Keratinocyte (primary cell): ENCODE measurements at regions not wholly inside any gene's neighbourhood (a gene's known extent, or its start where the extent isn't known, plus 50 kb on each side); places are given as distances from the start of the nearest gene placed in this dataset.

Experiments used
- DNase-seq: peaks from one replicate; pipeline ENCODE4 v3.0.0-alpha.2; 2011; ENCODE audit warnings: low read depth, missing footprints, low spot score
- FAIRE-seq: peaks from 2 replicates; lab custom pipeline; 2011; peaks lifted over from hg19 to GRCh38; lab: Jason Lieb, UNC
- H2AFZ ChIP-seq: 2 replicates; pipeline ENCODE4 v1.6.0; 2012; ENCODE audit warnings: low read length, control low read depth, inconsistent platforms; ENCODE audit not compliant: control insufficient read depth
- H3K27ac ChIP-seq: 2 replicates; pipeline ENCODE4 v1.5.1; 2011; ENCODE audit warnings: low read length; ENCODE audit not compliant: control insufficient read depth, insufficient read depth
- H3K27me3 ChIP-seq: 3 replicates; pipeline ENCODE4 v1.6.0; 2011; ENCODE audit warnings: low read length; ENCODE audit not compliant: control insufficient read depth, insufficient read depth; ENCODE audit errors: extremely low read depth
- H3K36me3 ChIP-seq, 2 experiments: 2 replicates in 1 of 2; 3 replicates in 1 of 2; pipeline ENCODE4 v1.5.1; 2011; ENCODE audit warnings: low read length in 2 of 2, mild to moderate bottlenecking in 1 of 2; ENCODE audit not compliant: control insufficient read depth in 2 of 2, insufficient read depth in 2 of 2; ENCODE audit errors: extremely low read depth in 1 of 2
- H3K4me1 ChIP-seq: 3 replicates; pipeline ENCODE4 v1.5.1; 2011; ENCODE audit warnings: low read length; ENCODE audit not compliant: control insufficient read depth, insufficient read depth; ENCODE audit errors: extremely low read depth
- H3K4me2 ChIP-seq: 3 replicates; pipeline ENCODE4 v1.6.0; 2011; ENCODE audit warnings: low read depth, low read length; ENCODE audit not compliant: control insufficient read depth, insufficient read depth; ENCODE audit errors: extremely low read depth
- H3K4me3 ChIP-seq, 3 experiments: fragments of 200-600 bp in 1 of 3; sonication (generic) in 1 of 3; 2 replicates in 2 of 3; 3 replicates in 1 of 3; pipeline ENCODE4 v1.5.1; 2011 to 2016; ENCODE audit warnings: low read length in 3 of 3, mild to moderate bottlenecking in 3 of 3, control low read depth in 2 of 3, inconsistent platforms in 1 of 3, low read depth in 1 of 3, mixed read lengths in 1 of 3, mixed run types in 1 of 3, moderate library complexity in 1 of 3; ENCODE audit not compliant: control insufficient read depth in 2 of 3, insufficient read depth in 2 of 3; ENCODE audit errors: extremely low read depth in 1 of 3
- H3K79me2 ChIP-seq: 2 replicates; pipeline ENCODE4 v1.6.0; 2012; ENCODE audit warnings: low read length; ENCODE audit not compliant: control insufficient read depth, insufficient read depth
- H3K9ac ChIP-seq: 3 replicates; pipeline ENCODE4 v1.6.0; 2011; ENCODE audit warnings: low read length; ENCODE audit not compliant: control insufficient read depth, insufficient read depth; ENCODE audit errors: extremely low read depth
- H3K9me1 ChIP-seq: 3 replicates; pipeline ENCODE4 v1.6.0; 2011; ENCODE audit warnings: low read length; ENCODE audit not compliant: control insufficient read depth, insufficient read depth; ENCODE audit errors: extremely low read depth
- H3K9me3 ChIP-seq: 2 replicates; pipeline ENCODE4 v1.5.1; 2012; ENCODE audit warnings: low read depth, low read length; ENCODE audit not compliant: control insufficient read depth
- H4K20me1 ChIP-seq: 3 replicates; pipeline ENCODE4 v1.6.0; 2011; ENCODE audit warnings: low read length; ENCODE audit not compliant: control insufficient read depth, insufficient read depth; ENCODE audit errors: extremely low read depth
- CTCF ChIP-seq, 3 experiments: IDR thresholded peaks in 1 of 3; conservative IDR thresholded peaks in 1 of 3; optimal IDR thresholded peaks in 1 of 3; 2 replicates in 2 of 3; 3 replicates in 1 of 3; pipeline versions ENCODE3 to v1.5.1; 2011; ENCODE audit warnings: low read length in 3 of 3, mild to moderate bottlenecking in 3 of 3, moderate library complexity in 2 of 3, control low read depth in 1 of 3, inconsistent platforms in 1 of 3; ENCODE audit not compliant: insufficient read depth in 2 of 3; ENCODE audit errors: extremely low read depth in 1 of 3
- EZH2 ChIP-seq: IDR thresholded peaks from one replicate; pipeline ENCODE4 v1.6.1; 2012; ENCODE audit warnings: inconsistent platforms, mild to moderate bottlenecking, low read length, moderate library complexity
- dilution Hi-C: fragments of 300-500 bp; cut with MboI; formaldehyde crosslinking; loops from one replicate; pipeline ENCODE4 v1.7.0; 2020; ENCODE audit warnings: low sequenced_read_pairs; ENCODE audit not compliant: extremely low pct_ligation_motif_present

- TF ChIP-seq EZH2 (no peak), CTCF (optimal IDR thresholded peaks at IDR 0.05 in 1 of 3, IDR thresholded peaks at IDR 0.05 in 1 of 3, conservative IDR thresholded peaks at IDR 0.05 in 1 of 3; ENCODE audit: extremely low read depth in 1 of 3, insufficient read depth in 2 of 3, low read length in 3 of 3) (no peak)
- no peak overlapping the region for H3K4me3 ChIP-seq
- dilution Hi-C loops, result no loop called here
Observed at GRCh38 chr6:18985996-18986395, 598.8 kb downstream of the RNF144B start.

GRCh38 chr6:18988636-18989035 lies 601.5 kb downstream of the RNF144B start:
- H3K4me3 ChIP-seq, result no peak overlapping the region
- no peaks in the 10 kb centered on the region for H3K36me3 ChIP-seq
- no peaks in the 10 kb centered on the region for H4K20me1 ChIP-seq
- H3K27me3 ChIP-seq, result no peaks in the 10 kb centered on the region
- H3K79me2 ChIP-seq, result no peaks in the 10 kb centered on the region
- no peak overlapping the region for H3K4me2 ChIP-seq
- dilution Hi-C loops, result no loop called here
- H3K9me3 ChIP-seq, result no peaks in the 10 kb centered on the region
- H3K9ac ChIP-seq, result no peak overlapping the region
- no peak overlapping the region for H2AFZ ChIP-seq
- DNase-seq, result no peak
- H3K27ac ChIP-seq, result no peak overlapping the region
- H3K4me1 ChIP-seq, result no peaks in the 10 kb centered on the region
- FAIRE-seq, result no peak
- no peak for TF ChIP-seq EZH2
- no peak for TF ChIP-seq CTCF (optimal IDR thresholded peaks at IDR 0.05 in 1 of 3, IDR thresholded peaks at IDR 0.05 in 1 of 3, conservative IDR thresholded peaks at IDR 0.05 in 1 of 3; ENCODE audit: extremely low read depth in 1 of 3, insufficient read depth in 2 of 3, low read length in 3 of 3)
- no peaks in the 10 kb centered on the region for H3K9me1 ChIP-seq

More at GRCh38 chr6:18985996-18986395, 598.8 kb downstream of the RNF144B start:
- no peaks in the 10 kb centered on the region for H3K9me1 ChIP-seq
- no peak overlapping the region for H3K9ac ChIP-seq
- H3K4me1 ChIP-seq, result no peaks in the 10 kb centered on the region
- H3K27ac ChIP-seq, result no peak overlapping the region
- H2AFZ ChIP-seq, result no peak overlapping the region
- no peaks in the 10 kb centered on the region for H3K79me2 ChIP-seq
- H3K27me3 ChIP-seq, result no peaks in the 10 kb centered on the region
- no peaks in the 10 kb centered on the region for H3K36me3 ChIP-seq
- H3K4me2 ChIP-seq, result no peak overlapping the region
- FAIRE-seq (no peak), DNase-seq (no peak)
- H3K9me3 ChIP-seq, result no peaks in the 10 kb centered on the region
- H4K20me1 ChIP-seq, result no peaks in the 10 kb centered on the region
